NOMO-1 (cell line): ENCODE measurements at regions not wholly inside any gene's neighbourhood (a gene's known extent, or its start where the extent isn't known, plus 50 kb on each side); places are given as distances from the start of the nearest gene placed in this dataset.

Experiments used
- DNase-seq, 2 experiments: peaks; one replicate each; lab custom pipeline; 2025; ENCODE audit not compliant: unreplicated experiment in 2 of 2; lab: John Stamatoyannopoulos, UW

DNA sequence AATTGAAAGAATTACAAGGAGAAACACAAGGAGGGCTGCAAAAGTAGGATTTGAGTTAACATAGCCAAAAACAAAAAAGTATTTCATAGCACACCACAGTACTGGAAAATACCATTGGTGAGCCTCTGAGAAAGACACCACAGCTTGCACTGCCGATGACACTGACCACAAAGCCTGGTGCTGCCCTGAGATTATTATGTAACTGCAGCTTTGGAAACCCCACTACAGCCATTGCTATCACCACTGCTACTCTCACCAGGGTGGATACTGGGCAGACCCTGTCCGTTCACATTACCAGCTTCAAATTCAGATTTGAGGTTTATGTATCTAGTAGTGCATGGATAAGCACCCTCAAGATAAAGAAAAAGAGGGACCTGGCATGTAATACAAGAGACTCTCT lies 1246.7 kb upstream of the SORCS1 start:
- DNase-seq: no peak

DNA sequence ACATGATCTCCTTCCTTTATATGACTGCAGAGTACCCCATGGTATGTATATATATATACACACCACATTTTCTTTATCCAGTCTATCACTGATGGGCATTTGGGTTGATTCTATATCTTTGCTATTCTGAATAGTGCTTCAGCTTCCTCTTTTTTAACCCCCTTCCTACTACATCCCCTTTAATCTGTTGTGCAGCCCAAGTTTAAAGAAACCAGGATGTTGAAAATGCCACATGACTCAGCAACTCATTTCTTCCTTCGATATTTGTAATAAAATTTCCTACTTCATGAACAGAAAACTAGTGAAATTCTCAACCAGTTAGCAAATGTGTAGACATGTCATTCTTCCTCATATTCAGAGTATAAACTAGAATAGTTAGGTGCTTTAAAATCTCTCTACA lies 1245.7 kb upstream of the SORCS1 start:
- DNase-seq: no peak

DNA sequence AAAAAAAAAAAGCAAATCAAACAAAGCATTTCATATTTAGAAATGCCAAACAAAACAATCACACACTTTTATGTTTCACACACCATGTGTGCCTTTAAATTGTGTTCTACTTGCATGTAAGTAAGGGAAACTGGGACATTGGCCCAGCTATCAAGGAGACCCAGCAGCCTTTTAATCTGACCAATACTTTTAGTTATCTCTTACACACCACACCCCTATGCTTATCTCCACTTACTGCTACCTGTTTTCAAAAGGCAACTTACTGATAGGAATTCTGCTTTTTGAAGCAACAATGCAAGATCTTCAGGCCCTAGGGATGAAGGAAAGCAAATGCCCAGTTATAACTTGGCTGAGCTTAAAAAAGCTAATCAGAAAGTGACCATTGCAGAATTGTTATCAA lies 1244.8 kb upstream of the SORCS1 start:
- DNase-seq: no peak

DNA sequence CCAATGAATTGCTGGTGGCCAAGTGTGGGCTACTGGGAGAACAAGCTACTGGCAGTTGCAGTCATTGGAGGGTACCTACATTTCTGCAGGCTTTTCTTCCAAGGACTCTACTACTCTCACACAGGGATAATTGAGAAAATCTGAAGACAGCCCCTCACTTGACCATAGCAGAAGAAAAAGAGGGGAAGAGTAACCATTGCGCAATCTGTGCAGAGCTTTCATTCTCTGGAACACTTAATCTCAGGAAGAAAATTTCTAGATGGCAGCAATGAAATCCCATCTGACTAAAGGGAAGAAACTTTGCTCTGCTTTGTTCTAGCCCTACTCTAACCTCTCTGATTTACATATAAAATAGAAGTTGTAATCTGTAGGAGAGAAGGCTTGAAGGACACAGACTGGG lies 1239.6 kb upstream of the SORCS1 start:
- DNase-seq: no peak

DNA sequence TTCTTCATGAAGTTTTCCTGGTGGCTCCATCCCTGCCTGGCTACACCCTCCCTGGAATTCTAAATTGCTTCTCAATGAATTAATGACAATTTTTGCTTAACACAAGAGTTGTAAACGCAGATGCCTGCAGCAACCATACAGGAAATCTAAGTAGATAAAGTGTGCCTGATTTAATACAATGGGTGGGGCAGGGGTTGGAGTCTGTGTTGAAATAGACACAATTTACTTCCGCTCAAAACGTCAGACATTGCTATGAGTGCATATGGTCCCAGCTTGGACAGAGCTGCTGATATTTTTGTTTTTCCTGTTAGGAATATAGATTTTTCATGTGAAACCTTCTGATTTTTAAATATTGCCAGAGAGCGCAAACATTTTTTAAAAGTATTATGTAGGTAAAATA lies 1235.0 kb upstream of the SORCS1 start:
- no peak for DNase-seq

DNA sequence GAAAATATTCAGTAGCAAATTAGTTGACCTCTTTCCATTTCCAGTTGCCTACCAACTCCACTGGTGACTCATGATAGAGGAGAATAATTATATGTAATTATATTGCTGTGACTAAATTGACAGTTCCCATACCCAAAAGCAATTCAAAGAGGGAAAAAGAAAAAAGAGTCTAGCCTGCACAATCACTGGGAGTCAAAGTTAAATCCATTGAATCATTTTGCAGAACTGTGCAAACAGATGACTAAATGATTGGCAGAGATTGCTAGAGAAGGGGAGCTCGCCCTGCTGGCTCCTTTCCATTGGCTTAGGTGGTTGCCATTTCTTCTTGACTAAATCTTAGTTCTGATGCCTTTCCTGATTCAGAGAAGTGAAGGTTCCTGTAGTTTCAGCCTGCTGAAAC lies 1228.6 kb upstream of the SORCS1 start:
- DNase-seq: no peak

DNA sequence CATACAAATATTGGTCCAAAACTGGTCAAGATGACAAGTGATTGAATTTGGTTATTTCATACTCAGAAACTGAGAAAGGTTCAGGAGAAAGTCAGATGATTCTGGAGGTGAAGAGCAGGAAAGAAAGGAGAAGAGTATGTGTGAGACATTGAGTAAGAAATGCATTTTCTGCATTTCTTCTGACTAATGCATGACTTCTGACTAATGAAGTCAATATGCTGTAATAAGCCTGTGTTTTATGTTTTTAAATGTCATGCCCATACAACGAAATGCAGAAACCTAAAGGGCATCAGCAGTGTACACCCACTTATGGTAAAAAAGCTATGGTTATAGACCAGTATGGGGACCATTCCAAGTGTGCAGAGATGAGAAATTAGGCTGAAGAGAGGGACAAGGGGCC lies 1227.8 kb upstream of the SORCS1 start:
- no peak for DNase-seq

DNA sequence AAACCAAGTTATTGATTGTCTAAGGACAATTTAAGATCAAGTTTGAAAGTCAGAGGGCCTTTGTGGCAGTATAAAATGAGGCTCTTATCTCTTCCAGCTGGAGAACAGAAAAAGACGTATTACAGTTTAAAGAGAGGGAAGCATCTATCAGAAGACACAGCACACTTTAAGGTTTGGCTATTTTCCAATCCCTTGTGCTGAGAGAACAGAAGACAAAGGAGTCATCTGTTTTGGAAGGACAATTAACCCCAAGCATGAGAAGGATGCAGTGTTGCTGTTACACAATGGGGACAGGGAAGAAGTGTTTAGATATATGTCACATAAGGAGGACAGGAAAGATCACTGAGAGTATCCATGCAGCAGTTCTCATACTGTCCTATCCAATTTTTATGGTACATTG lies 1224.2 kb upstream of the SORCS1 start:
- no peak for DNase-seq

DNA sequence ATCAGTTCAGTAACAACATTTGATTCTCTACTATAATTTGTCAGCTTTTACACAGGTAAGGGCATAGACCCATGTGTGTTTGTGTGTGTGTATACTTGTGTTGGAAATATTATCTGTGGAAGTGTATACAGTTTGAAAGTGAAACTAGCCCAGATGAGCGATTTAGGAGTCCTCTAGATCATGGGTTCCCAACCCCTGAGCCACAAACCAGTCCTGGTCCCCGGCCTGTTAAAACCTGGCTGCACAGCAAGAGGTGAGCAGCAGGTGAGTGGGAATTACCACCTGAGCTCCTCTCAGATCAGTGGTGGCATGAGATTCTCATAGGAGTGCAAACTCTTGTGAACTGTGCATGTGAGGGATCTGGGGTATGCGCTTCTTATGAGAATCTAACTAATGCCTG lies 1221.5 kb upstream of the SORCS1 start:
- DNase-seq: no peak

DNA sequence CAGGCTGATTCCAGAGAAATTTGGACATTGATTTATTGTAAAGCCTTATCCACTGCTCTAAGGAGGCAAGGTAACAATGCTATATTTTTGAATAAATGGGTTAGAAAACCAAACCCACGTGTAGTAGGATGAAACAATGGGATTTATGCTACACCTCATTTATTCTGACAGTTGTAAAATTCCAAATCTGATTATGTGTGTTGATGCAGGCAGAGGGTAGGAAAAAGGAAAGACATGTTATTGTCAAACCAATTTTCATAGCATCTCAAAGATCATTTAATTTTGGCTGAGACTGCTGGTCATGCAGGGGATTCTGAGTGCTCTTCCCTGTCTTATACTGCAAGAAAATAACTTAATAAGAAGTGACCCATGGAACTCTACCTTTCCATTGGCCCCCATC lies 1219.9 kb upstream of the SORCS1 start:
- DNase-seq: no peak

DNA sequence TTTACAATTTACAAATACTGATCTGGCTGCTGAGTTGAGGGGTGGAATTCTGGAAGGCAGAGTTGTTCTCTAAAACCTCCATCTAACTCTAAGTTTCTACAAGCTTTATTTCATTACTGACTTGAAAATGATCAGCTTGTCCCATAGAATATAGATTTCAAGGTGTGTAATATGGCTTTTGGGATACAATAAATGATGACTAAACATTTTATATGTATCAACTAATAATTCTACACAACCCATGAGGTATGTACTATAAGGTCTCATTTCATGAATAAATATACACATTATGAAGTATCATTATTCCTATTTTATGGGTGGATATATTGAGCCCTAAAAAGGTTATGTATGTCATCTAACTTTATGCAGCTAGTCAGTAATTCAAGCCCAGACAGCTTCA lies 1214.3 kb upstream of the SORCS1 start:
- DNase-seq: no peak

DNA sequence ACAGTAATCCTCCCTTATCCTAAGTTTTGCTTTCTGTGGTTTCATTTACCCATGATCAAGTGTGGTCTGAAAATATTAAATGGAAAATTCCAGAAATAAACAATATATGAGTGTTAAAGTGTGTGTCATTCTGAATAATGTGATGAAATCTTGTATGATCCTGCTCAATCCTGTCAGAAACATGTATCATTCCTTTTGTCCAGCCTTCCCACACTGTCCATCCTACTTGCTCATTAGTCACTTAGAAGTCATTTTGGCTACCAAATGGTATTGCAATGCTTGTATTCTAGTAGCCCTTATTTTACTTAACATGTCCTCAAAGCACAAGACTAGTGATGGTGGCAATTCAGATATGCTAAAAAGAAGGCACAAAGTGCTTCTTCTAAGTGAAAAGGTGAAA lies 1211.2 kb upstream of the SORCS1 start:
- no peak for DNase-seq

DNA sequence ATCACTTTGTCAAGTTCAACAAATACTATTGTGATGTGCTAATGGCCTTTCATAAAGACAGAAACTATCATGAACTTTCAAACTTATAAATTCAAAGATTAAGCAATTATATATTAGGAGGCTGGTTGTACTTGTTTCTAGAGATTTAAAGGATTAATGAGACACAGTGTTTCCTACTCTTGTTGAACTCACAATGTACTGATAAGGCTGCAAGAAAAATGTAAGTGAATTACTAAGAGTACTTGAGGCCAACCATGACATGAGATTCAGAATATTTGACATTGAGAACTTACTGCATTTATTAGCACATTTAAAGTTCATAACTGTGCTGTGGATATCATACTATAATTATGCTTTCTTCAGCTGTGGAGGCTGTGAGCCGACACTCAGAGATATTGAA lies 1210.5 kb upstream of the SORCS1 start:
- no peak for DNase-seq

DNA sequence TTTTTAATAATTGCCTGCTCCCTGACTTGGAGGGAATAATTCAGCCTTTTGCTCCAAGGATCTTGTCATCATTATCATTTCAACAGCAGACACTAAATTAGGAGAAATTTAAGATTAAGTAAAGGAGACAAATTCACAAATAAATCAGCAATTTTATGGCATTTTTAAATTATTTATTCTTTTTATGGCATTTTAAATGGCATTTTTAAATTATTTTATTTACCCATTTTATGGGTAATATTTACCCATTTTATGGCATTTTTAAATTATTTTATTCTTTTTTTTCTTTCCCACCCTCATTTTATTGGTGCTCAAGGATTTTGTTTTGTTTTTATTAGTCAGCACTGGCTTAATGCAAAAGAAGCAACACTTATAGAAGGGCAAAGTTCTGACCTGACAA lies 1201.0 kb upstream of the SORCS1 start:
- no peak for DNase-seq

DNA sequence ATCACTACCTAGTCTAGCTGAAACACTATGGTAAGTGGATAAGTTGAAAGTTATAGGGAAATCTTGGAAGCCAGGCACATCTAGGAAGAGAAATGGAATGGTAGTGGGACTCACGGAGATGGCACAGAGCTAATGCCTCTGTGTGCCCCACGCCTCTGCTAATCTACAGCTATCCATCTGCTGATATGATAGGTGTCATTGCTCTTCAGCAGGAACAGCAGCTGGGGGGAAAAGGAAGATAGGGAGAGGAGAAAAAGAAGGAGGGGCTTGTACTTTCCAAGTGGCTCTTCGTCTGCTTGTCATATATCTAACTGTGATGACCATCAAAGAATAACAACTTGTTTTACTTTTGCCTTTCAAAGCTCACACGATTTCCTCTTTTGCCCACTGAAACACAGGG lies 1199.1 kb upstream of the SORCS1 start:
- DNase-seq: no peak

DNA sequence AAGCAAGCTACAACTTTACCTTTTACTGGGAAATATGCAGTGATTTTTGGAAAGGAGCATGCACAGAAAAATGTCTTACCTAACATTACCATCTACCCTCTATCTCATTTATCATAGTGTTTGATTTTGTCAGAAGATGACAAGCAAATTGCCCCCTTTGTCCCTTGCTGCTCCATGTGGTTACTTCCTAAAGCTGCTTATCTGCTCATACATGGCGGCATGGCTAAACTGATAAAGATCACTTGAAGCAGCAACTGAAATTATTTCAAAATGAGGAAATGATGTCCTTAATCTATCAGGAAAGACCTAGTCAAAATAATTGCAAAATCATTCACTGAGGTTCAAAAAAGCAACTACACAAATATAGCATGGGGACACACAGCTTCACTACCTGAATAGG lies 1198.5 kb upstream of the SORCS1 start:
- no peak for DNase-seq

DNA sequence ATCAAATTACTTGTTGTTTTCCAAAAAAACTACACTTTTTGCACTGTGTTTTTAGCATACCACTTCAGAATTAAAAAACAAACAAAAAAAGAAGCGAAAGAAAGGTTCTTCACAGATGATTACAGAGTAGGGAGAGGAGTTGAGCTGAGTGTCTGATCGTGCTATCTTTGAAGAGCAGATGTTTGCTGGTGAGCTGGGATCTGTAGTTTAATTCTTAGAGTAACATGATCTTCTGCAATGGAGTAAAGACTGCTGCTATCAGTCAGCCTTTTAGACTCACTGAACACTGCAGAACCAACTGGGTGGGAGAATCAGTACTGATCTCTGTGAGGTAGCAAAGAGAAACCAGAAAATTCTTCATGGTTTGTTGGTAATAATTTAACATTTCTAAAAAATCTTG lies 1197.8 kb upstream of the SORCS1 start:
- no peak for DNase-seq

DNA sequence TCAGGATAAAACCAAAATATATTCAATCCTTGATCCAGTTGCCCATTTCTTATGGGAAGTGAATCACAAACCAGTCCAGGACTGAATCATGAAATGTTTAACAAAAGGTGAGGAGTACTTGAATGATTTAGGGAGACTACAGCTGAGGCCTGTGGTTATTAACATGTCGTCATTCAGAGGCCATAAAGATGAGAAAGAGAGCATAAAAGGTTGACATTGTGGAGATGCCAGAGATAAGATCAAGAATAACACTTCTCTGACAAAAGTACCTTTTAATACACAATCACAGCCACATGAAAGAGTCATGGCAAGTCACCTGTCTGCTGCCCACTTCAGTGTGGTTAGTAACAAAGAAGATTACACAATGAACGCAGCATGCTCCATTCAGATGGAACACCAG lies 1195.7 kb upstream of the SORCS1 start:
- DNase-seq: no peak

DNA sequence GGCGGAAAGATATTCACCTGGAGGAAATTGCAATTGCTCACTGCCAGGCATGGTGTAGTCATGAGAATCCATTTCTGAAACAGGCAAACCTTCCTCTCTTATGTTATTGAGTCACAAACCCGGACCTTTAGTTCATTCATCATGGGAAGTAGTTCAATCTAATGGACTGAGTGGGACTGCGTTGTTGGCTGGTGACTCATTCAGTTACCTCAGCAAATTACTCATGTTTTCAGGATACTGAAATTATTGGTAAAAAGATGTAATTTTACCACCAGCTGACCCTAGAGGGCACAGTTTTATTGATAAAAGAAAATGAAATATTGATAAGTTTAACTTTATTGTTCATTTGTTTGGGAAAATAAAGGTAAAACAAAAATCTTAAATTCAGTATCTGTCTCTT lies 1194.4 kb upstream of the SORCS1 start:
- no peak for DNase-seq

DNA sequence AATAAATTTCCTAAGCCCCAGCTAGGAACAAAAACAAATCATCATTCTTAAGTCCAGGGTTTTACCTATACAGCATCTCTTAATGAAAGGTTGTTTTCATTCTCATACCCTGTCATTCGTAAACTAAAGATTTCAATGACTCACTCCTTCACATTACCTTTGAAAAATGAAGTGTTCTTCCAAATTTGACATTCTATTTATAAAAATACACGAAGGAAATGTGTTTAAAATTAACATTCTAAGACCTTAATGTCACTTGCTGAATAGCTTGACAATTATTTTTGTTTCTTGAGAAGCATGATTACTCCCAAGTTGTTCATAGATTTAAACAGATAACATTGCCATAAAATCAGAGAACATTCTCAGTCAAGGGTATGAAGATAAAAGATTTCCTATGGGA lies 1188.3 kb upstream of the SORCS1 start:
- no peak for DNase-seq

DNA sequence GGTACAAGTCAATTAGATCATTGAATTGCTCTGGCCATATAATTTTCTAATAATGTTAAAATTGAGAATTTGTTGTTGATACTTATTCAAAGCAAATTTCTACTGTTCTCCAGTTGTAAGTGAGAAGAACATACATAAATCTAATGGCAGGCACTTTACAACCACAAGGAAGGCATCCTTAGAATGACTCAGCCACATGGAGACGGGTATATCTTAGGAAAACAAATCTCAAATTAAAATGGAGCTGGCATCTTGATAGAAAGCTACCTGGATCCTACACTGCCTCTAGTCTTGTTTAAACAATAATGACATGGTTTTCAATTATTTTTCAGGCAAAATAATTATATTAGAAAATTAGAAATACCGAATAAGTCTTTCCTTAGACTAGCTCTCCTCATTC lies 1183.7 kb upstream of the SORCS1 start:
- no peak for DNase-seq

DNA sequence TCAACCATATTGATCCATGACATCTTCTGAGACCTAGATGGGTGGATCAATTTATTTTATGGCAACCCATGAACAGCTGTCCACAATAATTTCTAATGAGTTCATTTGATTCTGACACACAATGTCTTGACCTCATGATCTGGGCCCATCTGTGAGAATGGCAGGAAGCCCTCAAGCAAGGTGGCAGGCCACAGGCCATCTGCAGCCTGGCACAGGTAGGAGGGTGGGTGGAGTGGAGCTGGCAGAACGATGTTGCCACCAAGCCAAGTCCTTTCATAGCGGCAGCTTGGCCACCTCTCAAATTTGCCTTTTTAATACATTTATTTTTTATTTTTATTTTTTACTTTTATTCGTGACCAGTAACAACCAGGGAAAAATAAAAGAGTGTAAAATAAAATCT lies 1181.6 kb upstream of the SORCS1 start:
- DNase-seq: no peak

DNA sequence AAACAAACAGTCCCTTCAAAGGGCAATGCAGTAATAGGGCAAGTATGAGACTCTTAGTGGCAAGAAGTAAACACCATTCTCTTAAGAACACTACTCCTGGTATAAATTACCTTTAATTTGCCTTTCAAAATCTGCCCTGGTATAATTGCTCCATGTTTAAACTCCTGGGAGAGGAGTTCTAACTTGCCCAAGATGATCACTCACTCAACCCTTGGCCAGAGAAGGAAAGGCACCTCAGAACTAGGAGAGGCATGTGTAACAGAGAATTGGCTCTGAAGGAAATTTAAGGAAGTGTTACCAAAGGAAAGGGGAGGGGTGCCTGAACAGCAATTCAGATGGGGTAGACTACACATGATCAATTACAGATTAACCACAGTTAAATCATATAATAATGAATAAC lies 1173.6 kb upstream of the SORCS1 start:
- DNase-seq: no peak

DNA sequence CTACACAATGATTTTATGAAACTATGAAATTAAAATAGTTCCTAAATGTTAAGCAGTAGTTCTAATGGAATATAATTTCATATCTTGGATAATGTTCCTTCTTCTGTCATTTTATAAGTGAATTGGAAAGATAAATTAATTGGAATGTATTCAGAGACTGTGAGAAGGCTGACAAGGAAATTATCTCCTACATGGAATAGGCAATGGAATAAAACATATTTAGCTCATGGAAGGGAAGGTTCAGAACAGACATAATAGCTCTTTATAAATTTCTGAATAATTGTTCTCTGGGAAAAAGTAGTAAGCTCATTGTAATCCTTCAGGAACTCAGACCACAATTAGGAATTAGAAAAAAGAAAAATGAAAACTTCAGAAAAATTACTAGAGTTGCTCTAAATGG lies 1172.3 kb upstream of the SORCS1 start:
- DNase-seq: no peak
